H9 (cell line): ENCODE measurements at regions not wholly inside any gene's neighbourhood (a gene's known extent, or its start where the extent isn't known, plus 50 kb on each side); places are given as distances from the start of the nearest gene placed in this dataset.

Experiments used
- DNase-seq: peaks from one replicate; pipeline ENCODE4 v3.0.0-alpha.2; 2017
- H2AFZ ChIP-seq: one replicate; pipeline ENCODE4 v1.6.1; 2013; ENCODE audit warnings: mild to moderate bottlenecking, low read length, control low read depth, moderate library complexity
- H2AK5ac ChIP-seq: 2 replicates; pipeline ENCODE4 v1.6.1; 2013; ENCODE audit warnings: low read length, control low read depth, mixed read lengths; ENCODE audit not compliant: insufficient read length
- H2BK120ac ChIP-seq: one replicate; pipeline ENCODE4 v1.6.1; 2013; ENCODE audit warnings: low read depth, mild to moderate bottlenecking, low read length, control low read depth, inconsistent platforms; ENCODE audit not compliant: poor library complexity, severe bottlenecking
- H2BK12ac ChIP-seq: 2 replicates; pipeline ENCODE4 v1.6.1; 2013; ENCODE audit warnings: low read length, control low read depth, mixed read lengths, low read depth; ENCODE audit not compliant: insufficient read length
- H2BK15ac ChIP-seq: 2 replicates; pipeline ENCODE4 v1.6.1; 2013; ENCODE audit warnings: low read depth, low read length, control low read depth
- H2BK20ac ChIP-seq: one replicate; pipeline ENCODE4 v1.6.1; 2013; ENCODE audit warnings: low read depth, mild to moderate bottlenecking, low read length, control low read depth, inconsistent platforms; ENCODE audit not compliant: poor library complexity, severe bottlenecking
- H2BK5ac ChIP-seq: 2 replicates; pipeline ENCODE4 v1.6.1; 2013; ENCODE audit warnings: low read length, control low read depth, mixed read lengths; ENCODE audit not compliant: insufficient read length
- H3K14ac ChIP-seq: 2 replicates; pipeline ENCODE4 v1.6.1; 2013; ENCODE audit warnings: low read length, control low read depth; ENCODE audit not compliant: insufficient read depth
- H3K18ac ChIP-seq: 2 replicates; pipeline ENCODE4 v1.6.1; 2013; ENCODE audit warnings: low read depth, mild to moderate bottlenecking, mixed read lengths, low read length, control low read depth; ENCODE audit not compliant: insufficient read length
- H3K23ac ChIP-seq: 2 replicates; pipeline ENCODE4 v1.6.1; 2013; ENCODE audit warnings: low read length, control low read depth, mixed read lengths, low read depth; ENCODE audit not compliant: insufficient read length
- H3K23me2 ChIP-seq: 2 replicates; pipeline ENCODE4 v1.6.1; 2013; ENCODE audit warnings: low read depth, mild to moderate bottlenecking, mixed read lengths, low read length, control low read depth; ENCODE audit not compliant: insufficient read length, poor library complexity, severe bottlenecking
- H3K27ac ChIP-seq: 2 replicates; pipeline ENCODE4 v1.5.1; 2013; ENCODE audit warnings: low read length, control low read depth, mixed read lengths, low read depth; ENCODE audit not compliant: insufficient read length
- H3K27me3 ChIP-seq: 2 replicates; pipeline ENCODE4 v1.6.1; 2013; ENCODE audit warnings: low read length, control low read depth, inconsistent platforms; ENCODE audit not compliant: insufficient read depth
- H3K4ac ChIP-seq: 2 replicates; pipeline ENCODE4 v1.6.1; 2013; ENCODE audit warnings: low read depth, mild to moderate bottlenecking, control low read depth, inconsistent platforms, low read length, moderate library complexity
- H3K4me1 ChIP-seq: 2 replicates; pipeline ENCODE4 v1.6.1; 2013; ENCODE audit warnings: low read length, control low read depth, inconsistent platforms; ENCODE audit not compliant: insufficient read depth
- H3K4me2 ChIP-seq: 2 replicates; pipeline ENCODE4 v1.6.1; 2013; ENCODE audit warnings: low read length, control low read depth, mixed read lengths; ENCODE audit not compliant: insufficient read length, insufficient read depth
- H3K56ac ChIP-seq: 2 replicates; pipeline ENCODE4 v1.6.1; 2013; ENCODE audit warnings: low read depth, mild to moderate bottlenecking, mixed read lengths, low read length, control low read depth; ENCODE audit not compliant: insufficient read length
- H3K79me1 ChIP-seq: 2 replicates; pipeline ENCODE4 v1.6.1; 2013; ENCODE audit warnings: low read depth, mild to moderate bottlenecking, moderate library complexity, low read length, control low read depth, inconsistent platforms; ENCODE audit not compliant: insufficient read depth, poor library complexity, severe bottlenecking
- H3K79me2 ChIP-seq: 2 replicates; pipeline ENCODE4 v1.6.1; 2013; ENCODE audit warnings: low read length, control low read depth, inconsistent platforms; ENCODE audit not compliant: insufficient read depth
- H3K9ac ChIP-seq: 2 replicates; pipeline ENCODE4 v1.6.1; 2013; ENCODE audit warnings: low read length, control low read depth, mixed read lengths; ENCODE audit not compliant: insufficient read length; ENCODE audit errors: extremely low read depth
- H3K9me3 ChIP-seq: one replicate; pipeline ENCODE4 v1.6.1; 2013; ENCODE audit warnings: low read depth, low read length, inconsistent platforms; ENCODE audit not compliant: control insufficient read depth
- H3T11ph ChIP-seq: one replicate; pipeline ENCODE4 v1.6.1; 2013; ENCODE audit warnings: mild to moderate bottlenecking, low read length, control low read depth, inconsistent platforms
- H4K20me1 ChIP-seq: one replicate; pipeline ENCODE4 v1.6.1; 2013; ENCODE audit not compliant: control insufficient read depth, insufficient read length, insufficient read depth
- H4K5ac ChIP-seq: 2 replicates; pipeline ENCODE4 v1.6.1; 2013; ENCODE audit warnings: low read depth, mild to moderate bottlenecking, mixed read lengths, low read length, control low read depth; ENCODE audit not compliant: insufficient read length
- H4K8ac ChIP-seq: replicated peaks from 2 replicates; pipeline ENCODE4 v1.6.1; 2013; ENCODE audit warnings: low read length, control low read depth, mixed read lengths, low read depth; ENCODE audit not compliant: insufficient read length
- H4K91ac ChIP-seq: 2 replicates; pipeline ENCODE4 v1.6.1; 2013; ENCODE audit warnings: low read depth, mild to moderate bottlenecking, moderate library complexity, mixed read lengths, low read length, control low read depth; ENCODE audit not compliant: insufficient read length
- H3K27ac Mint-ChIP-seq, 3 experiments: 2 replicates in 2 of 3; 3 replicates in 1 of 3; pipeline ENCODE4 v1.8.0; 2020 to 2021; ENCODE audit warnings: mixed read lengths in 3 of 3, mild to moderate bottlenecking in 1 of 3, moderate library complexity in 1 of 3
- H3K27me3 Mint-ChIP-seq: 2 replicates; pipeline ENCODE4 v1.8.0; 2021; ENCODE audit warnings: low read depth, mild to moderate bottlenecking, moderate library complexity, mixed read lengths
- H3K36me3 Mint-ChIP-seq, 3 experiments: 2 replicates in 2 of 3; 3 replicates in 1 of 3; pipeline ENCODE4 v1.8.0; 2020 to 2021; ENCODE audit warnings: low read depth in 3 of 3, mixed read lengths in 3 of 3; ENCODE audit not compliant: insufficient read depth in 1 of 3
- H3K4me1 Mint-ChIP-seq, 2 experiments: 2 replicates each; pipeline ENCODE4 v1.8.0; 2020; ENCODE audit warnings: mixed read lengths in 2 of 2
- H3K4me3 Mint-ChIP-seq, 2 experiments: 2 replicates in 1 of 2; 3 replicates in 1 of 2; pipeline ENCODE4 v1.8.0; 2020 to 2021; ENCODE audit warnings: mild to moderate bottlenecking in 2 of 2, mixed read lengths in 2 of 2, moderate library complexity in 1 of 2
- H3K9me3 Mint-ChIP-seq, 2 experiments: 2 replicates in 1 of 2; 3 replicates in 1 of 2; pipeline ENCODE4 v1.8.0; 2020; ENCODE audit warnings: mild to moderate bottlenecking in 2 of 2, mixed read lengths in 2 of 2, moderate library complexity in 1 of 2
- CTCF ChIP-seq: fragments of 200-600 bp; sonication (generic); conservative IDR thresholded peaks from 3 replicates; pipeline ENCODE4 v1.8.0; 2021; ENCODE audit warnings: antibody characterized with exemption, mild to moderate bottlenecking
- WGBS: extraction: QIAGEN DNeasy Blood & Tissue Kit; methylation state at CpG from one replicate; pipeline ENCODE4 v1.1.7; 2013; ENCODE audit warnings: missing lambda C conversion rate, low lambda C conversion rate, mixed read lengths; ENCODE audit not compliant: insufficient read length; ENCODE audit errors: extremely low coverage; 5-methylcytosine and 5-hydroxymethylcytosine counted together

- H3K14ac ChIP-seq = no peak overlapping the region
- H3K27me3 Mint-ChIP-seq = peaks cover 2% of the 10 kb centered on the region
- no peak overlapping the region for H3T11ph ChIP-seq
- no peak overlapping the region for H4K5ac ChIP-seq
- H4K91ac ChIP-seq = no peak overlapping the region
- H3K4me1 ChIP-seq = peaks cover 16% of the 10 kb centered on the region
- H2AK5ac ChIP-seq = no peak overlapping the region
- peaks cover 0 to 5% (median 0%) of the 10 kb centered on the region in 3 experiments; a peak in 1 of 7 replicates for H3K36me3 Mint-ChIP-seq
- H3K27me3 ChIP-seq = no peaks in the 10 kb centered on the region; the same call in 1 of the 2 replicates
- no peak overlapping the region for H3K27ac ChIP-seq
- no peaks in the 10 kb centered on the region for H3K79me1 ChIP-seq
- no peak overlapping the region for H2BK120ac ChIP-seq
- no peak overlapping the region for H2BK12ac ChIP-seq
- no peaks in the 10 kb centered on the region for H3K9me3 ChIP-seq
- no peaks in the 10 kb centered on the region; a peak in 2 of 5 replicates for H3K9me3 Mint-ChIP-seq
- no peak overlapping the region for H2BK5ac ChIP-seq
- no peak for TF ChIP-seq CTCF
- no peaks in the 10 kb centered on the region for H4K20me1 ChIP-seq
- H3K4ac ChIP-seq = no peak overlapping the region
- H3K23me2 ChIP-seq = no peaks in the 10 kb centered on the region
- no peak for DNase-seq
- H3K4me3 Mint-ChIP-seq = no peak overlapping the region
- H2AFZ ChIP-seq = no peak overlapping the region
- H2BK15ac ChIP-seq = no peak overlapping the region
- H3K23ac ChIP-seq = no peak overlapping the region
- no peak overlapping the region for H3K4me2 ChIP-seq
- no peak overlapping the region for H3K27ac Mint-ChIP-seq
- no peak overlapping the region for H4K8ac ChIP-seq
- no peak overlapping the region for H3K56ac ChIP-seq
- no peak overlapping the region for H3K9ac ChIP-seq
- peaks cover 44% of the 10 kb centered on the region in 2 experiments for H3K4me1 Mint-ChIP-seq
- no CpG with 5 or more reads among the region's 4 CpGs for whole genome bisulfite sequencing
- no peaks in the 10 kb centered on the region for H3K79me2 ChIP-seq
- no peak overlapping the region for H2BK20ac ChIP-seq
- H3K18ac ChIP-seq = peak overlapping the region; percentile 21
Observed at GRCh38 chr16:9525037-9525436, 433.6 kb downstream of the HAPSTR1 start.
